ENCODE measurements at regions not wholly inside any gene's neighbourhood (a gene's known extent, or its start where the extent isn't known, plus 50 kb on each side); places are given as distances from the start of the nearest gene placed in this dataset.

- no peak for TF ChIP-seq CTCF (IDR thresholded peaks at IDR 0.05; ENCODE audit: unreplicated experiment)
- DNase-seq (ENCODE audit: unreplicated experiment) = no peak
- H3K27me3 Mint-ChIP-seq (ENCODE audit: insufficient read depth, unreplicated experiment) = no peaks in the 10 kb centered on the region
- H3K4me3 Mint-ChIP-seq (ENCODE audit: unreplicated experiment) = no peak overlapping the region
- intact Hi-C loops (cut with micrococcal nuclease) = no loop called here
- BruUV-seq (replicated peaks) = no TSS peak
- ChIA-PET CTCF (interaction anchor here (0.7 kb wide), 1 partner anchor 31 kb away, joined by 3 read pairs; no protein-coding TSS in a partner anchor), POLR2A (interaction anchor here (0.9 kb wide), 1 partner anchor 11 kb away, joined by 3 read pairs; no protein-coding TSS in a partner anchor)
- peaks cover 8% of the 10 kb centered on the region for H3K4me1 Mint-ChIP-seq (ENCODE audit: insufficient read depth, unreplicated experiment)
- H3K36me3 Mint-ChIP-seq (ENCODE audit: insufficient read depth, unreplicated experiment) = peaks cover 5% of the 10 kb centered on the region
- no peak overlapping the region for H3K27ac Mint-ChIP-seq (ENCODE audit: low read depth, unreplicated experiment)
- peaks cover 4% of the 10 kb centered on the region for H3K9me3 Mint-ChIP-seq (ENCODE audit: unreplicated experiment)
Observed at GRCh38 chr5:37994729-37995128, 154.9 kb upstream of the GDNF start.

- no TSS peak for BruUV-seq (replicated peaks)
- ChIA-PET POLR2A (no interaction called here), CTCF (interaction anchor here (0.7 kb wide), 1 partner anchor 216 kb away, joined by 3 read pairs; no protein-coding TSS in a partner anchor)
- Mint-ChIP-seq H3K27ac (ENCODE audit: low read depth, unreplicated experiment) (no peak overlapping the region), H3K27me3 (ENCODE audit: insufficient read depth, unreplicated experiment) (no peaks in the 10 kb centered on the region), H3K4me3 (ENCODE audit: unreplicated experiment) (no peak overlapping the region), H3K4me1 (ENCODE audit: insufficient read depth, unreplicated experiment) (peaks cover 9% of the 10 kb centered on the region), H3K9me3 (ENCODE audit: unreplicated experiment) (peaks cover 4% of the 10 kb centered on the region), H3K36me3 (ENCODE audit: insufficient read depth, unreplicated experiment) (no peaks in the 10 kb centered on the region)
- intact Hi-C loops (cut with micrococcal nuclease) = no loop called here
- no peak for DNase-seq (ENCODE audit: unreplicated experiment)
- no peak for TF ChIP-seq CTCF (IDR thresholded peaks at IDR 0.05; ENCODE audit: unreplicated experiment)
Observed at GRCh38 chr5:37991301-37992299, 151.8 kb upstream of the GDNF start.

- H3K27ac Mint-ChIP-seq (ENCODE audit: low read depth, unreplicated experiment) = no peak overlapping the region
- BruUV-seq (replicated peaks) = no TSS peak
- intact Hi-C loops (cut with micrococcal nuclease) = no loop called here
- H3K27me3 Mint-ChIP-seq (ENCODE audit: insufficient read depth, unreplicated experiment) = no peaks in the 10 kb centered on the region
- H3K4me1 Mint-ChIP-seq (ENCODE audit: insufficient read depth, unreplicated experiment) = peaks cover 9% of the 10 kb centered on the region
- CTCF ChIA-PET = interaction anchor here (0.8 kb wide), 1 partner anchor 11 kb away, joined by 3 read pairs; no protein-coding TSS in a partner anchor
- H3K36me3 Mint-ChIP-seq (ENCODE audit: insufficient read depth, unreplicated experiment) = no peaks in the 10 kb centered on the region
- no peak for DNase-seq (ENCODE audit: unreplicated experiment)
- peaks cover 4% of the 10 kb centered on the region for H3K9me3 Mint-ChIP-seq (ENCODE audit: unreplicated experiment)
- POLR2A ChIA-PET = no interaction called here
- H3K4me3 Mint-ChIP-seq (ENCODE audit: unreplicated experiment) = no peak overlapping the region
- no peak for TF ChIP-seq CTCF (IDR thresholded peaks at IDR 0.05; ENCODE audit: unreplicated experiment)
Observed at GRCh38 chr5:37989884-37990283, 150.0 kb upstream of the GDNF start.

GRCh38 chr5:37988454-37989046 is 148.7 kb upstream of the GDNF start:
- POLR2A ChIA-PET = no interaction called here
- Mint-ChIP-seq H3K9me3 (ENCODE audit: unreplicated experiment) (peaks cover 4% of the 10 kb centered on the region), H3K4me3 (ENCODE audit: unreplicated experiment) (no peak overlapping the region), H3K4me1 (ENCODE audit: insufficient read depth, unreplicated experiment) (peaks cover 9% of the 10 kb centered on the region), H3K27ac (ENCODE audit: low read depth, unreplicated experiment) (no peak overlapping the region), H3K36me3 (ENCODE audit: insufficient read depth, unreplicated experiment) (no peaks in the 10 kb centered on the region), H3K27me3 (ENCODE audit: insufficient read depth, unreplicated experiment) (no peaks in the 10 kb centered on the region)
- DNase-seq (ENCODE audit: unreplicated experiment) = no peak
- intact Hi-C loops (cut with micrococcal nuclease) = no loop called here
- no TSS peak for BruUV-seq (replicated peaks)
- no peak for TF ChIP-seq CTCF (IDR thresholded peaks at IDR 0.05; ENCODE audit: unreplicated experiment)
- CTCF ChIA-PET = no interaction called here
